HG03196 (cell line): ENCODE measurements at regions not wholly inside any gene's neighbourhood (a gene's known extent, or its start where the extent isn't known, plus 50 kb on each side); places are given as distances from the start of the nearest gene placed in this dataset.

Experiments used
- ATAC-seq: cut with Tn5 transposase; IDR thresholded peaks from one replicate; pipeline ENCODE4 v1.9.1; 2021; ENCODE audit not compliant: unreplicated experiment

GRCh38 chrX:23524467-23524866, 142.8 kb upstream of the PRDX4 start:
- ATAC-seq = no peak

- no peak for ATAC-seq
Measured at GRCh38 chrX:23525531-23525930, 141.8 kb upstream of the PRDX4 start.

DNA sequence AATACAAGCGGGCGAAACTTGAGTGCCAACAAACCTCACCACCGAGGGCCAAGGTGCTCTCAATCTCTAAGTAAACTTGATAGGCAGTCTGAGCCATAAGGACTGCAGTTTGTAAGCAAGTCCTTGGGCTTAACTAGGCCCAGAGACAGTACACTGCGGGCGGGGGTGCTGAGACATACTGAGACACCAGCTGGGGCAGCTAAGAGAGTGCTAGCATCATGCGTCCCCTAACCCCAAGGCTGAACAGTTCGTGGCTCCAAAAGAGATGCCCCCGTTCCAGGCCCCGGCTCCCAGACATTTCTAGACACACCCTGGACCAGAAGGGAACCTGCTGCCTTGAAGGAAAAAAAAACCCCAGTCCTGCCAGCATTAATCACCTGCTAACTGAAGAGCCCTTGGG, 126.8 kb upstream of the PRDX4 start:
- no peak for ATAC-seq

- no peak for ATAC-seq
Measured at GRCh38 chrX:23548164-23548563, 119.1 kb upstream of the PRDX4 start.

- ATAC-seq = no peak
Measured at GRCh38 chrX:23552303-23552702, 115.0 kb upstream of the PRDX4 start.

GRCh38 chrX:23554304-23554703, 113.0 kb upstream of the PRDX4 start:
- ATAC-seq = no peak

DNA sequence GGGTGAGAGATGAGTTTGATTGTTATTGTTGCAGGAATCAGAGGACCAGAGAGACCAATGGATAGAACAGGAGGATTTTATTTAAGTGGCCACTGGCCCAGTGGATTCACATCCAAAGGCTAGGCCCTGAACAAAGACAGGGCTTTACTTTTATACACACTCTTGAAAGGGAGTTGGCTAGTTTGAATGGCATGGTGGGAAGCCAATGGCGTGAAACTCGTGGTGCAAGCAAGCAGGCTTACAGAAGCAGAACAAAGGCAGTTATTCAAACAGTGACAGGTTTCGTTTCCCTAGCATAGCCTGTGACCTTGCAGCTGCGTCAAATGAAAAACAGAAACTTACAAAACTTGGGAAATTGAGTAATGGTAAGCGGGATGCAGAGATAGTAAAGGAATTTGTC, 110.2 kb upstream of the PRDX4 start:
- no peak for ATAC-seq

DNA sequence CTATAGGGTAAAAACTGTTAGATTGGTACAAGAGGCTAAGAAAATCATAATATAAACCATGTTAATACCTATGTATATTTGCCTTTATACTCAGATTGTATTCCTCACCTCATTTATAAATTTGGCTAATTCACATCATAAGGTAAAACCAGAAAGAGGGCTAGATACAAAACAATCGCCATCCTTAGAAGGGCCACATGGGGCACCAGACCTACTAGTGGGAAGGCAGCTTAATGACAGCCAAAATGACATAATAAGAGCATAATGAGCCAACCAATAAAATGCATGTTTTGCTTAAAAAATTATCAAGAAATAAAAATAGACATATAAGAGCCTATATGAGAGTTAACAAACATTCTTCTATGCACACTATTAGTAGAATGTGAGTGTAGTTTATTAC, 107.3 kb upstream of the PRDX4 start:
- ATAC-seq = no peak

DNA sequence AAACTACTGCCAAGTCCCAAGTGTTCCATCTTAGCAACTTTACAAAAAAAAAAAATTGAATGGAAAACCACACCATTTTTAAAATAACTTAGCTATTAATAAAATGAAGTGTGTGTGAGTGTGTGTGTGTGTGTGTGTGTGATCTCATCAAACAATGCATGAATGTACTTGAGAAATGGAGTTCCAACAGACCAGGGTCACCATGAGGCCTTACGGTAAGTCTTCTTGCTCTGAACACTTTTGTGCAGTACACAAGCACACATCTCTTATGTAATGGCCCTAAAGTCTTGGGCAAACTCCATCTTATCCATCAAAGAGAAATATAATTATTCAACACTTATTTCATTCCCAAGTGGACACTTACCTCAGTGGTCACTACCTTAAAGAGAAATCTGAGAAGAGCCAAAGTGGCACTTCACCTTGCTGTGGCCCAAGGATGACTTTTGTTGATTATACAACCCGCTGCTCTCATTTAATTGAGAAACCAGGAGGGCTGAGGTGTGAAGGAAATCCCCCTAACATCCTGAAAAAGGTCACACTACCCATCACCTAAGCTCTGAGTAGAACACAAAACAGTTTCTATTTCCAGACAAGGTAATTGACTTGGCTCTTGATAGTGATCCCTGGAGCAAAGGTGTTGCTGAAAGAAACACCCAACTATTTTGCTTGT, 96.5 kb upstream of the PRDX4 start:
- ATAC-seq = no peak

DNA sequence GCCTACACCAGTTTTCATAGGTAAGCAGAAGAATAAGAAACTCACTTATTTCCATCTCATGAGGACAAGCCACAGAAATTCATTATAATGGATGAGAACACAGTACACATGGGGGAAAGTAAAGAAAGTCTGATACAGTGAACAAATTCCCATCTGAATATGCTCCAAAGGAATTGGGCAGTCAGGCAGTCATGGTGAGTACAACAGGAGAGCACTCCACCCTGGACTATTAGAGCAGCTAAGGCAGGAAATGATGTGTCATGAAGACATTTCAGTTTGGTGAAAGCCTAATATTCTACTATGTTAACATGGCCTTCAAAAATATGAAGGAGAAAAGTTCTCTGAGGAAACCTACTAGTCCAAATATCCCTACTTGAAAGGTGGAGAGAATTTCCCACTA, 92.0 kb upstream of the PRDX4 start:
- no peak for ATAC-seq

- no peak for ATAC-seq
Measured at GRCh38 chrX:23578079-23578478, 89.2 kb upstream of the PRDX4 start.

- no peak for ATAC-seq
Measured at GRCh38 chrX:23589496-23589895, 77.8 kb upstream of the PRDX4 start.

GRCh38 chrX:23592741-23593140, 74.6 kb upstream of the PRDX4 start:
- ATAC-seq = no peak

DNA sequence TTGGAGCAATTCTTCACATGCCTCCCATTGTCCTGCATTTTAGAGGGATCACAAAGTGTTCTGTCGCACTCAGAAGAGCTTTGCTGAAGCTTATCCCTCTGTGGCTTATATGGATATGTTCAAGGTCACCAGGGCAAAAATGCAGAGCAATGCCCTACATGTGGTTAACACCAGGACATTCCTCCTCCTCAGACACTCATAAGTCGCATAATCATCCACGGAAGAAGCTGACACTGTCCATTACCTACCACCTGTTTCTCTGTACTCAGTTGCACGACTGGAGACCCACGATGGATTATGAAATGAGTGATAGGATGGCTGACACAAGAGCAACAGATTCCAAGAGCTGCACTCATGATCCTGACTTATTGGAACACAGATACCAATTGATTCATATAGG, 68.7 kb upstream of the PRDX4 start:
- no peak for ATAC-seq

- ATAC-seq = no peak
Measured at GRCh38 chrX:23603501-23603900, 63.8 kb upstream of the PRDX4 start.

- ATAC-seq = no peak
Measured at GRCh38 chrX:23610495-23610894, 56.8 kb upstream of the PRDX4 start.

DNA sequence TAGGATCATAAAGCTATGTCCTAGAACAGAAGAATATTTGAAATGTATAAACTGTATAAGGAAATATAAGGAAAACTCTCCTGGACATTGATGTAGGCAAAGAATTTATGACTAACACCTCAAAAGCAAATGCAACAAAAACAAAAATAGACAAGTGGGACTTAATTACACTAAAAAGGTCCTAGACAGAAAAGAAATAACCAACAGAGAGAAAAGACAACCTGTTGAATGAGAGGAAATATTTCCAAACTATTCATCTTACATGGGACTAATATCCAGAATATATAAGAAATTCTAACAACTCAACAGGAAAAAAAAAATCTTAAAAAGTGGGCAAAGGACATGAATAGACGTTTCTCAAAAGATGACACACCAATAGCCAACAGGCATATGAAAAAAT, 54.4 kb upstream of the PRDX4 start:
- no peak for ATAC-seq

DNA sequence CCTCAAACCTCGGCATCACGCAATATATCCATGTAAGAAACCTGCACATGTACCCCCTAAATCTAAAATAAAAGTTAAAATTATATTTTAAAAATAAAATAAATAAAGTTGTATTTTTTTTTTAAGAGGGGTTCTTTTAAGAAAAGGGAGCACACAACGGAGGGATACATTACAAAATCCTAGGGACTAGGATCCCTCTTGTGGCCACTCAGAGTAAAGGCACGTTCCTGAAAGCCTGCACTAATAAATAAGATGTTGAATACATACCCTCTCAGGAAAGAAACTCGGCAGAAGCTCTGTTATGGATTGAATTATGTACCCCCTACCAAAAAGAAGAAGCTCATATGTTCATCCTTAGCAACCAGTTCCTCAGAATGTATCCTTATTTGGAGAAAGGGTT, 50.9 kb upstream of the PRDX4 start:
- no peak for ATAC-seq
